LNCAP (cell line): ENCODE measurements at regions not wholly inside any gene's neighbourhood (a gene's known extent, or its start where the extent isn't known, plus 50 kb on each side); places are given as distances from the start of the nearest gene placed in this dataset.

Experiments
- CTCF ChIP-seq: fragments of 450-650 bp; IDR thresholded peaks from 2 replicates; pipeline ENCODE4 v1.5.1; 2017; ENCODE audit warnings: mild to moderate bottlenecking

- TF ChIP-seq CTCF = no peak
These were observed 98.0 kb upstream of the KCNJ6 start for GRCh38 chr21:38014298-38014697.

GRCh38 chr21:38027901-38028498, 111.7 kb upstream of the KCNJ6 start:
- TF ChIP-seq CTCF = no peak

GRCh38 chr21:38032082-38032801, 116.0 kb upstream of the KCNJ6 start:
- no peak for TF ChIP-seq CTCF

GRCh38 chr21:38036016-38036415, 119.8 kb upstream of the KCNJ6 start:
- no peak for TF ChIP-seq CTCF

- TF ChIP-seq CTCF = no peak
These were observed 121.2 kb upstream of the KCNJ6 start for GRCh38 chr21:38037416-38037815.

- no peak for TF ChIP-seq CTCF
These were observed 123.1 kb upstream of the KCNJ6 start for GRCh38 chr21:38039369-38039768.

GRCh38 chr21:38039841-38040240, 123.6 kb upstream of the KCNJ6 start:
- TF ChIP-seq CTCF = no peak

GRCh38 chr21:38041493-38041892, 125.2 kb upstream of the KCNJ6 start:
- TF ChIP-seq CTCF = no peak
